Gastrocnemius medialis (tissue), 4 donors: ENCODE measurements at regions not wholly inside any gene's neighbourhood (a gene's known extent, or its start where the extent isn't known, plus 50 kb on each side); places are given as distances from the start of the nearest gene placed in this dataset.

ENCODE experiments used
- CTCF ChIP-seq, 5 experiments: fragments of 450-650 bp in 3 of 5; fragments of 200-600 bp in 2 of 5; sonication (generic) in 2 of 5; IDR thresholded peaks in 4 of 5; conservative IDR thresholded peaks in 1 of 5; 1 replicate in 4 of 5; 2 replicates in 1 of 5; pipeline ENCODE4 v1.5.1; 2016 to 2019; ENCODE audit warnings: antibody characterized with exemption in 5 of 5, mild to moderate bottlenecking in 3 of 5, moderate library complexity in 3 of 5
- POLR2A ChIP-seq, 2 donors: fragments of 450-650 bp; IDR thresholded peaks; one replicate each; pipeline ENCODE4 v1.6.1; 2017; ENCODE audit warnings: antibody characterized with exemption in 2 of 2, mild to moderate bottlenecking in 2 of 2, moderate library complexity in 2 of 2

GRCh38 chr22:49302530-49302929 is 525.1 kb downstream of the BRD1 start:
- no peak for TF ChIP-seq CTCF (IDR thresholded peaks at IDR 0.05 in 4 of 5, conservative IDR thresholded peaks at IDR 0.05 in 1 of 5)
- no peak for TF ChIP-seq POLR2A (IDR thresholded peaks at IDR 0.05)
